Pons (tissue), 1 donor: ENCODE measurements at regions not wholly inside any gene's neighbourhood (a gene's known extent, or its start where the extent isn't known, plus 50 kb on each side); places are given as distances from the start of the nearest gene placed in this dataset.

Experiments
- DNase-seq: peaks from one replicate; pipeline ENCODE4 v3.0.0-alpha.2; 2016; ENCODE audit warnings: low spot score

DNA sequence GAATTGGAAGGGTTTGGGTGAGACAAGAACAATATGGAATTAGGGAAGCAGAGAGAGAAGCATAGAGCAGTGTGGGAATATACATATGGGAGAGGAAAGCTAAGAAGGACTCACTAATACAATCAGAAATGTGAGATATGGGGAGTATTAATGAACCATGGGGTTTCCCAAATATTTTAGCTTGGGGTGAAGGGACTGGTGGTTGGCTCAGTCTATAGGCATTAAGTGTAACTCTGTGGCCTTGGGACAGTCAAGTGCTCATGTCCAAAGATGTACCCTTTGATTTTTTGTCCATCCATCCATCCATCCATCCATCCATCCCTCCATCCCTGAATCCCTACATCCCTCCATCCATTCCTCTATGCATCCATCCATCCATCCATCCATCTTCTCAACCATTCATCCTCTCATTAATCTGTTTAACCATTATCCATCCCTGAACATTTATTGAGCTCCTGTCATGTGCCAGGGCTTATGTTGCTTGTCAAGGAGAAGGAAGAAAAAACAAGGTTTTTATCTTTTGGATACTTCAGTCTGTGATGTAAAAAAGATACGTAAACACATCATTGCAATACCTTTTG lies 263.4 kb upstream of the CHD6 start:
- no peak for DNase-seq

GRCh38 chr20:41879123-41879522 lies 260.9 kb upstream of the CHD6 start:
- no peak for DNase-seq

- no peak for DNase-seq
Observed at GRCh38 chr20:41877911-41878310, 259.7 kb upstream of the CHD6 start.

GRCh38 chr20:41874658-41875057 lies 256.5 kb upstream of the CHD6 start:
- no peak for DNase-seq

GRCh38 chr20:41872930-41873329 lies 254.8 kb upstream of the CHD6 start:
- no peak for DNase-seq

DNA sequence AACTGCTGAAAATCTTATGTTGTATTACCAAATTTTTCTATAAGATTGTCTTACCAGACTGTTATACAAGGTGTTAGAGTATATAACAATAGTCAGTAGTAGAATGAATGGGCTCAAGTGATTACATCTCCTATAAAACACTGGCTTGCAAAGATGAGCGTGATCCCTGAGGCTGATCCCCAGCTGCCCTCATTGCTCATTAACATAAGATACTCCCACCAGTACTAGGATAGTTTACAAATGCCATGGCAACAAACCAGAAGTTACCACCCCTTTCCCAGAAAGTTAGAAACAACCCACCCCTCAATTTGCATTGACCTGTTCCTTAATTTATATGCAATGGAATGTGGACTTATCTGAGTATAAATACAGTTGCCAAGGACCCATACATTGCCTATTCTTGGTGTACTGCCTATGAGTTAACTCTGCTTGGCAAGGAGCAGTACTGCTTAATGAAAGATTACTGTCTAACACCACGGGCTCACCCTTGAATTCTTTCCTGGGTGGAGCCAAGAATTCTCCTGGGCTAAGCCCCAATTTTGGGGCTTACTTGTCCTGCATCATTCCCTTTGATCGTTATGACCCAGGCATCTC lies 252.8 kb upstream of the CHD6 start:
- DNase-seq: no peak

DNA sequence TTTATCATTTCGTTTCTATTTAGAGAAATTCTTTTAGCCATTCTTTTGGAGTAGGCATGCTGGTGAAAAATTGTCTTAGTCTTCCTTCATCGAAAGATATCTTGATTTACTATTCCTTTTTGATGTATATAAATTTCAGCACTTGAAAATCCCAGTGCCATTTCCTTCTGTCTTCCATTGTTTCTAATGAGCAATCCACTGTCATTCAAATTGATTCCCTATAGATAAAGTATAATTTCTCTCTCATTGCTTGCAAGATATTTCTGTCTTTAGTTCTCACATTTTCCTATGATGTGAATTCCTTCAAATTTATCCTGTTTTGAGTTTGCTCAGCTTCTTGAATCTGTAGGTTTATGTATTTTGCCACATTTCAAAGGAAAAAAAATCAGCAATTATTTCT lies 251.1 kb upstream of the CHD6 start:
- DNase-seq: no peak

DNA sequence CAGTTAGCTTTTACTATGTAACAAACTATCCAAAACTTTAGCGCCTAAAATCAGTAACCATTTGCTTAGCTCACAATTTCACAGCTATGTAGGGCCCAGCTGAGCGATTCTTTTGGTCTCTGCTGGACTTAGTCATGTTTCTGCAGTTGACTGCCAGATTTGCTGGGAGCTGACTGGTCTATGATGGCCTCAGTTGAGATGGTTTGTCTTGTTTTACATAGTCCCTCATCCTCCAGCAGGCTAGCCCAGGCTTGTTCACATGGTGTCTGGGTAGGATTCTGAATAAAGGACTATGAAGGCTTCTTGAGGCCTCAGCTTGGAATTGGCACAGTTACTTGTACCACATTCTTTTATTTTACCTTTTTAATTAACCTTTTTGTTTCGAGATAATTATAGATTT lies 247.8 kb upstream of the CHD6 start:
- DNase-seq: no peak

DNA sequence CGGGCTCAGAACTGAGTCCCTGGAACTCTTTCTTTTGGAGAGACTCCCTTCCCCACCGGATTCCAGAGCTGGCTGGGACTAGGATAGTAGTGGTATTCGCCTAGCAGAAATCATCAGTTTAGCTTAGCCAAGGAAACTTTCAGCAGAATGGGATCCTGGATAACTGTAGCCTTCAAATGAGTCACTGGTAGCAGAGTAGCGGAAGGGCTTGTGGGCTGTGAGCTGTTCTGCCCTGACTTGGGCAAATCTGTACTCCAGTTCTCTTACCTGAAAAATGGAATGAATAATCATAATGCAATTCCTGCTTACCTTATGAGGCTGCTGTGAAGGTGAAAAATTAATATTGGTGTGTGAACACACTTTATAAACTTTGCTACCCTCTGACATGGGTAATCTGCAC lies 244.3 kb upstream of the CHD6 start:
- DNase-seq: no peak

DNA sequence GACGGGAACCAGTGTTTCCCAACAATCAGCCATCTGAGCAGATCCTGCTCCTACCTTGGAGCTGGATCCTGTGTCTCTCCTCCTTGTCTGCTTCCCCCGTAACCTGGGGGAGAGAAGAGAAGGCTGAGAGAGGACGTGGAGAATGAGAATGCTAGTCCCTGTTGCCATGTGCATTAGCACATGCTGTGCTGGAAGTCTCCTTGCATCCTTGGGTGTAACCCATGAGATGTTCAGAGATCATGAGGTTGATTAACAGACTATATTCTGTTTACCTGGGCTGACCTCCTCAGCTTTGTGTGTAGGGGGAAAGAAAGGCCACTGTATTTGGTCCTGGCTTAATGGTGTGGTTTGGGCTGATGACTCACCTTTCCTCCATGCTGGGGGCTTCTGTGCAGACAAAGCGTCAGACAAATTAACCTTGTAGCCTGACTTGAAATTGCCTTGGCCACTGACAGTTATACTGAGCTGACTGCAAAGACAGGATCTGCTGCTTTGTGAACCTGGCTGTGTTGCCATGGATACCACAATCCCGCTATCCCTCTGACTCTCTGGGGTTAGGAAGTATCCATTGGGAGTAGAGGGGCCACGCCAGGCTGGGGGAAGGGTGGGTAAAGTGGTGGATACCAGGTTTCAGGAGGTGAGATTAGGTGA lies 243.7 kb upstream of the CHD6 start:
- no peak for DNase-seq

GRCh38 chr20:41854765-41855164 lies 236.6 kb upstream of the CHD6 start:
- DNase-seq: no peak

DNA sequence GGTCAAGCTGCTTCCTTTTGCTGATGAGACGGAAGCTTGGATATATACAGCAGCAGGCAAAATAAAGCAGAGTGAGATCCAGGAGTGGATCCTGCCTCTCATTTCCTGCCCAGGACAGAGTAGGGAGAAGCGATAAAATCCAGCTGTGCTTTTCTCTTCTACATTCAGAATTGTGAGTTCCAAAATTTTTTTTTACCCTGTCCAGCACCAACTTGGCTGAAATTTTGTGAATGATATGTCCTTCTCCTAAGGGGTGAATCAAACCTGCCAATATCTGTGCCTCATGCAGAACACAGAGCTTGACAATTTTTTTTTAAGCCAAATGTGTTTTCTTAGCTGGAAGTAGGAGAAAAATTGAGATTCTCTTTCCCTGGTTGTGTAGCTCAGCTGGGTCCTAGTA lies 235.6 kb upstream of the CHD6 start:
- DNase-seq: no peak

DNA sequence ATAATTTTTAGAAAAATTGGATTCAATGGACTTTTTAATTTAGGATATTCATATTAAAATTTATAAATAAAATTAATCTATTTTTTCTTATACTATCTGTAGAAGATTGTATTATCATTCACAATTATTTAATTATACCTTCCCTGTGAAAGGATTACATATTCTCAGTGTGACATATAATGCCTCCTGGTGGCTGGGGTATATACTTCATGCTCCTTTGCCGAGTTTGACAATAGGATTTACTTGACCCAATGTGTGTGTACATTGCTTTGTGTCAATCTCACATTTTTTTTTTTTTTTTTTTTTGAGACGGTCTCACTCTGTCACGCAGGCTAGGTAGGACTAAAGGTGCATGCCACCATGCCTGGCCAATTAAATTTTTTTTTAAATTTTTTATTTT lies 230.0 kb upstream of the CHD6 start:
- no peak for DNase-seq

DNA sequence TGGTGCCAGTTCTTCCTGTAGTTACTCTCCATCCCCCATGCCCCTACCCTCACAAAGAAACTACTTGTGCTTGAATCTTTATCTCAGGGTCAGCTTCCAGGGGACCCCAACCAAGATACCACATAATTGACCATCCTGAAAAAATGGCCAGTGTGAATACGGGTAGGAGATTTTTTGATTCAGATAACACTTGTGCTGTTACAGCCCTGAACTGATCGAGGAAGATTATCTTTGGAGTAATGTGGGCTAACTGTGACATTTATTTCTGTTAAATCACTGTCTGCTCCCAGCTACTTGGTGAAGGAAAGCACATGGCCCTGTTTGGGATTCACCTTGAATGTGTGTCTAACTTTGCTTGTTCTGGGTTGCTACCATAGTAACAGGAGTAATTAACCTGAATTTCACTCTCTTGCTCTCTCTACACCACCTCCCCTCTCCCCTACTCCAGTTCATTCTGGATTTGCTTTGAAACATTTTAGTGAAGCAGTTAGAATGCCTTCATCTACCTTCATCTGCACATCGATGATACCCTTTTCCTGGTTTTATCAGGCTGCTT lies 219.6 kb upstream of the CHD6 start:
- DNase-seq: no peak

DNA sequence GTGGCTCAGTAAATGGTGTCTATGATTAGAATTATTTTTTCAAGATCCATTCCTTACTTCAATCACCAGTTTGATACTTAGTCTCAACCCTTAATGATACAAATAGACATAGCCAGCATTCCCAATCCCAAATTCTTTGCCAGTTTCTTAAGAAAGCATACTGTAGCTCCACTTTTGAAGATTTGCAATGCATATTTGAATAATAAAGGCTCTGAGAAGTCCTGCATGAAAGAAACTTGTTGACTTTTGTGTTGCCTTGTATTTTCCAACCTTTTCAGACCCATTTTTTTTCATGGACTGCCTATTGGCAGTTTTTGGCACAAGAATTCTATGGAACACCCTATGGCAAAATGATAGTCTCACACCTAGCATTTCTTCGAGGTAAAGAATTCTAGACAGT lies 215.6 kb upstream of the CHD6 start:
- DNase-seq: no peak

DNA sequence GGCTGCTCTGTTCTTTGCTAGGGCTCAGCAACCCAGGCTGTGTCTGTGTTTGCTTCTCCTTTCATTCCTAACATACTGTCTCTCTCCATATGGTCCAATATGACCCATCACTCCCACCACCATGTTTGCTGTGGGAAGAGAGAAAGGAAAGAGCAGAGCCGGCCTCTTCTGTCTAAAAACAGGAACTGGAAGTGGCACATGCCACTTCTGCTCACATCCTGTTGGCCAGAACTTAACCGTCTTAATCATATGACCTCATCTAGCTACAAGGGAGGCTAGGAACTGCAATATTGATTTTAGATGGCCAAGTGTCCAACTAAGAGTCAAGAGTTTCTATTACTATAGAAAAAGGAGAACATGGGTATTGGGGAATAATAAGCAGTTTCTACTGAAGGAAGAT lies 212.5 kb upstream of the CHD6 start:
- no peak for DNase-seq

GRCh38 chr20:41819436-41819835 lies 201.3 kb upstream of the CHD6 start:
- no peak for DNase-seq

DNA sequence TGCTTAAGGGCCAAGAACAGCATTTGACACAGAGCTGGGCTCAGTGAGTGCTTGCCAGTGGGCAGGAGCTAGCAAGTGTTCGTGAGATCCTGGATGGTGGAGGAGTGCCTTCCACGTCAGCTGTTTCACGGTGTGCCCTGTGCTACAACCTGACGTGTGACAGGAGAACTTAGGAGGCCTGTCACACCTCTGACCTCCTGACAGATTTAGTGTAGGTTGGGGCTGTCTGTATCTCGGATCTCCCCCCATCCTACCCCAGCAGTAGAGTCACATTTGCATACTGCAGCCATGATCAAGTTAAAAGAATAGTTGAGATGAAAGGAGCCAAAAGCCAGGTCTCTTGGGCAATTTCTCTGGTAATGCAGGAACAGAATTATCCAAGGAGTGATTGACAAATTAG lies 200.8 kb upstream of the CHD6 start:
- DNase-seq: no peak

GRCh38 chr20:41818369-41818768 lies 200.2 kb upstream of the CHD6 start:
- DNase-seq: no peak

GRCh38 chr20:41811456-41811855 lies 193.3 kb upstream of the CHD6 start:
- no peak for DNase-seq

DNA sequence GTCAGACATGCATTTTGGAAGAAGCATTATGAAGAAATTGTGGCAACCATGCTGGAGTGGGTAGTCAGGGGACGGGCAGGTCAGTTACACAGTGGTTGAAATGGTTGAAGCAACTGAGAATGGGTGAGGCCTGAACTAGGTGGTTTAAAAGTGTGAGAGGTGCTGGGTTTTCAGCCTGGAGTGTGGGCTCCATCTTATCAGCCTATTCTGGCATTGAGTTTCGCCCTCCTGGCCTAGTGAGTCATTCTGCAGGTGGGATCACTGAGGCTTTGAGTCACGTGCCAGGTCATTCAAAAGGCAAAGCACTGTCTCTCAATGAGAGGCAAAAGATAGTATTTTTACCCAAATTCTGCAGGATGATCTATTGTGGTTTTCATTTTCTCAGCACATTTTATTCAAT lies 181.9 kb upstream of the CHD6 start:
- no peak for DNase-seq

DNA sequence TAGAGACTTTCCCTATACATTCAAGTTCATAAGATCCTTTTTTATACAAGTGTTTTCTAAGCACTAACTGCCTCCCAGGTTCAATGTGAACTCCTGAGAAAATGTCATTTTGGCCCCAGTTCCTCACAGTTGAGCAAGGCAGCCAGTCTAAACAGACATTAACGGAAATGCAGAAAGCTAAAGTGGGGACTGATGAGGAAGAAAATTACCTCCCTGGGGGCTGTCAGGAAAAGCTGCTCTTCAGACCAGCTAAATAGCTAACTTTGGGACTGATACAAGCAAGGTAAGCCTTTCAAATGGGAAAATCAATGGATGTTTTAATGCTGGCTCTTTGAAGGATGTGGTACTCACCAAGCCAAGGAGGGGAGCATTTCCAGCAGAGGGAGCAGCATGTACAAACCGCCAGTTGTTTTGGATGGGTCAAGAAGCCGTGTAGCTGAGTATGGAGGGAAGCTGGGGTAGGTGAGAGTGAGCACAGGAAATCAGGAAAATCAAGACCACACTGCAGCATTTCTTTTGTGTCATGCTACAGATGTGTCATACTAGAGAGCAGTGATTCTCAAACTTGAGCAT lies 180.8 kb upstream of the CHD6 start:
- DNase-seq: no peak

DNA sequence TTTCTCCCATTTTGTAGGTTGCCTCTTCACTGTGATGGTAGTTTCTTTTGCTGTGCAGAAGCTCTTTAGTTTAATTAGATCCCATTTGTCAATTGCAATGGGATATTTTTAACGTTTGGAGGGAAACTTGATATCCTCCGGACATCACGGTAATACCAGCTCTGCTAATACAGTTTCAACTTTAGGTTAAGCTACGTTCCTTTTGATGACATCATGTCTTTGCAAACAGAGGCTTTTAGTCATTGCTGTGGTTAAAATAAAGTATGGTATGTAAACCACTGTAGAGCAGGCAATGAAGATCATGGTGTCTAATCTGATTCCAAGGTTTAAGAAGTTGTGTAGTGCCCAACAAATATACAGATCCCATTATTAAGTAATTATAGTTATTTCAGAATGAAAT lies 168.0 kb upstream of the CHD6 start:
- no peak for DNase-seq
